Cardiac muscle cell (in vitro differentiated cells and primary cell): ENCODE measurements at regions not wholly inside any gene's neighbourhood (a gene's known extent, or its start where the extent isn't known, plus 50 kb on each side); places are given as distances from the start of the nearest gene placed in this dataset.

Experiments used
- DNase-seq, 2 donors: peaks; one replicate each; pipeline versions ENCODE4 v3.0.0 to v3.0.0-alpha.2; 2010 to 2017; ENCODE audit warnings: low read depth in 1 of 2, low spot score in 1 of 2
- H3K27ac ChIP-seq: fragments of 200-600 bp; sonication (generic); 2 replicates; pipeline ENCODE4 v1.5.1; 2016
- H3K27me3 ChIP-seq: fragments of 200-600 bp; sonication (generic); 2 replicates; pipeline ENCODE4 v1.6.0; 2016; ENCODE audit warnings: control low read depth
- H3K36me3 ChIP-seq: fragments of 200-600 bp; sonication (generic); 2 replicates; pipeline ENCODE4 v1.5.1; 2016; ENCODE audit warnings: control low read depth
- H3K4me1 ChIP-seq: fragments of 200-600 bp; sonication (generic); 2 replicates; pipeline ENCODE4 v1.8.1; 2017; ENCODE audit warnings: low read depth, mild to moderate bottlenecking, mixed run types
- H3K4me3 ChIP-seq: fragments of 200-600 bp; sonication (generic); 2 replicates; pipeline ENCODE4 v1.5.1; 2016; ENCODE audit warnings: mild to moderate bottlenecking
- H3K9me3 ChIP-seq: fragments of 200-600 bp; sonication (generic); 2 replicates; pipeline ENCODE4 v1.5.1; 2017; ENCODE audit warnings: low read depth, mild to moderate bottlenecking, control low read depth
- TF ChIP-seq, protein P1 (sequence below): IDR thresholded peaks from 2 replicates; pipeline ENCODE4 v1.5.1; 2012; ENCODE audit warnings: low read depth, mild to moderate bottlenecking, low read length

DNA sequence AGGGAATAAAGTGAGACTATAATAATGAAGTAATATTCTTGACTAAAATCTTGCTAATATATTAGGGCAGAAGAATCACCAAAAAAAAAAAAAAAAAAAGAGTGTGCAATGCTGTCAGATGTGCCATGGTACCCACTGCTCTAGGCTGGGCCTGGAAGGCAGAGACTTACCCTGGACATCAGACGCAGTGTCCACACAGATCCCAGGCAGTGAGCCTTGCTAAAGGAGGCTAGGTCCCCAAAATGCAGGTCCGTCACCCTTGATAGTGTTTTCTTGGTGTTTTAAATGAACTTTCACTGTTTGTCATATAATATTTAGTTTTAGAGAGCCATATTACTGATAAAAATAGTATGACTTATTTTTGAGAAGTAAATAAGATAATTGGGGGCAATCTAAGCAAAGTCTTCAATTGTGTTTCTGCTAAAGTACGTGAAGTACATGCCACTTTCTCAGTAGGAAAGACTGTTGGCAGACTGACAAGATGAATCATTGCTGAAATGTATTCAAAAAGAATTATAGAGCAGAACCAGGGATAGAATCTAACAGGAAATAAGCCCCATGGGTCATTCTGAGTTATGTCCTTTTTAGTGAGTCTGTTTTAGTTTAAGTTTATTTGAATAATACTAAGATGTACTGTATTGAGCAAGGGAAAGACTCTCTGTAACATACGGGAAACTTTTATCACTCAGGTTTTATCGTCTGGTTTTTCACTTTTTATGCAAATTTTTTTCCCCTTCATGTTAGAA is 74.6 kb upstream of the PDC start:
- Histone ChIP-seq H3K36me3 (no peaks in the 10 kb centered on the region), H3K9me3 (no peaks in the 10 kb centered on the region), H3K27me3 (no peaks in the 10 kb centered on the region), H3K27ac (no peak overlapping the region), H3K4me1 (no peaks in the 10 kb centered on the region), H3K4me3 (no peak overlapping the region)
- peak in 1 of 2 donors; percentile 95 for DNase-seq
- TF ChIP-seq, protein P1, sequence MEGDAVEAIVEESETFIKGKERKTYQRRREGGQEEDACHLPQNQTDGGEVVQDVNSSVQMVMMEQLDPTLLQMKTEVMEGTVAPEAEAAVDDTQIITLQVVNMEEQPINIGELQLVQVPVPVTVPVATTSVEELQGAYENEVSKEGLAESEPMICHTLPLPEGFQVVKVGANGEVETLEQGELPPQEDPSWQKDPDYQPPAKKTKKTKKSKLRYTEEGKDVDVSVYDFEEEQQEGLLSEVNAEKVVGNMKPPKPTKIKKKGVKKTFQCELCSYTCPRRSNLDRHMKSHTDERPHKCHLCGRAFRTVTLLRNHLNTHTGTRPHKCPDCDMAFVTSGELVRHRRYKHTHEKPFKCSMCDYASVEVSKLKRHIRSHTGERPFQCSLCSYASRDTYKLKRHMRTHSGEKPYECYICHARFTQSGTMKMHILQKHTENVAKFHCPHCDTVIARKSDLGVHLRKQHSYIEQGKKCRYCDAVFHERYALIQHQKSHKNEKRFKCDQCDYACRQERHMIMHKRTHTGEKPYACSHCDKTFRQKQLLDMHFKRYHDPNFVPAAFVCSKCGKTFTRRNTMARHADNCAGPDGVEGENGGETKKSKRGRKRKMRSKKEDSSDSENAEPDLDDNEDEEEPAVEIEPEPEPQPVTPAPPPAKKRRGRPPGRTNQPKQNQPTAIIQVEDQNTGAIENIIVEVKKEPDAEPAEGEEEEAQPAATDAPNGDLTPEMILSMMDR: no peak

DNA sequence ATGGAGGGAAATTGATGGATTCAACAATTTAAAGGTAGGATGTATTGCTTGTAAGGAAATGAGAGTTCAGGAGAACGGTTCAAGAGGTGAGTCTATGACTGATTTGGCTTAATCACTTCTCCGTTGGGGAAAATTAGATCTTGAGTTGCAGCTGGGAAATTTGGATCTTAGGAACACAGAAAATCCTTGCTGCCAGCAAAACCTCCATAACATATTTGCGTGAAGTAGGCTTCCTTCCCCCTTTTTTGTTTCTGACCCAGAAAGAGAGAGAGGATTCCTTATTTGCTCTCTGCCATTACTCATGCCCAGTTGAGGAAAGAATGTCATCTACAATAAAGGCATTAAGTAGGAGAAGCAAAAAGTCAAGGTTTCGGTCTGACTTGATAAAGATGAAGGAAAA is 73.5 kb upstream of the PDC start:
- Histone ChIP-seq H3K4me3 (no peak overlapping the region), H3K4me1 (no peaks in the 10 kb centered on the region), H3K27ac (no peak overlapping the region), H3K27me3 (no peaks in the 10 kb centered on the region), H3K36me3 (no peaks in the 10 kb centered on the region), H3K9me3 (no peaks in the 10 kb centered on the region)
- TF ChIP-seq, protein P1: no peak
- DNase-seq: no peak

DNA sequence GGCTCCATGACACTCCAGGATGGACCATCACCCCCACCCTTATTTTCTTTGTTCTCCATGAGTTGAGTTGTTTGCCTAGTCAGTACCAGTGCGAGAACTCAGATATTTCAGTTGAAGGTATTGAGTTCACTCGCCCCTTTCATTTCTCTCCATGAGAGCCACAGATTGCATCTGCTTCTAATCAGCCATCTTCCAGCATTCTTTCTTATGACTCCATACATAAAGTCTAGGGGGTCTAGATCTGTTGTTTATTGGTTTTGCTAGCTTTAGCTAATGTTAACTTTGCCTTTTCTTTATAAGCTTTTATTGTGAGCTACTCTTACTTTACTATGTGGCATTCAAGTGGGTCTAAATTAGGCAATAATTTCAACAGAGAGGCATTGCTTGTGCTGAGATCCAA is 71.6 kb upstream of the PDC start:
- no peak for DNase-seq
- Histone ChIP-seq H3K4me1 (no peaks in the 10 kb centered on the region), H3K27me3 (no peaks in the 10 kb centered on the region), H3K27ac (no peak overlapping the region), H3K4me3 (no peak overlapping the region), H3K9me3 (no peaks in the 10 kb centered on the region), H3K36me3 (no peaks in the 10 kb centered on the region)
- TF ChIP-seq, protein P1: no peak

DNA sequence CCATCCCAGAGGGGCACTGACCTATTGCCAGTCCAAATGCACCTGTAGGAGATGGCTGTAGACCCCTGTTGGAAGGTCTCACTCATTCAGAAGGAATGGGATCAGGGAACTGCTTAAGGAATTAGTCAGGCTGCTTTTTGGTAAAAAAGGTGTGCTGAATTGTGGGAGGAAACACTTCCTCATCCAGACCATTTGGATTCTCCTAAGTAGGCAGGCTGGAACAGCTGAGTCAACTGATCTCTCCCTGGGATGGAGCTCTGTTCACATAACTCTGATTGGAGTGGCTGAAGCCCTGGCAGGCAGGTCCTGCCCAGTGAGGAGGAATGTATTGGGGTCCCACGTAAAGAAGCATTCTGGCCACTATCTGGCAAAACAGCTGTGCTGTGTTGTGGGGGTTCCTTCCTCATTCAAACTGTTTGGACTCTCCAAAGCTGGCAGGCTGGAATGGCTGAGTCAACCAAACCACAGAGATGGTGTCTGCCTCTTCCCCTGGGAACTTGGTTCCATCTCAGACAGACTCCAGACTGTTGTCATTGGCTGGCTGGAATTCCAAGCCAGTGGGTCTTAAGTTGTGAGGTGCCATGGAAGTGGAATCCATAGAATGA is 70.7 kb upstream of the PDC start:
- Histone ChIP-seq H3K36me3 (no peaks in the 10 kb centered on the region), H3K9me3 (no peaks in the 10 kb centered on the region), H3K4me1 (no peaks in the 10 kb centered on the region), H3K27me3 (no peaks in the 10 kb centered on the region), H3K27ac (no peak overlapping the region), H3K4me3 (no peak overlapping the region)
- DNase-seq: peak in 1 of 2 donors; percentile 37
- TF ChIP-seq, protein P1: no peak

DNA sequence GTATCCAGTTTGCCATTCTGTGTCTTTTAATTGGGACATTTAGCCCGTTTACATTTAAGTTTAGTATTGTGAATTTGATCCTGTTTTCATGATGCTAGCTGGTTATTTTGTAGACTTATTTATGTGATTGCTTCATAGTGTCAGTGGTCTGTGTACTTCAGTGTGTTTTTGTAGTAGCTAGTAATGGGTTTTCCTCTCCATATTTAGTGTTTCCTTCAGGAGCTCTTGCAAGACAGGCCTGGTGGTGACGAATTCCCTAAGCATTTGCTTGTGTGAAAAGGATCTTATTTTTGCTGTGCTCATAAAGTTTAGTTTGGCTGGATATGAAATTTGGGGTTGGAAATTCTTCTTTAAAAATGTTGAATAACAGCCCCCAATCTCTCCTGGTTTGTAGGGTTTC is 69.2 kb upstream of the PDC start:
- H3K9me3 ChIP-seq: no peaks in the 10 kb centered on the region
- H3K27ac ChIP-seq: no peak overlapping the region
- no peak overlapping the region for H3K4me3 ChIP-seq
- H3K27me3 ChIP-seq: no peaks in the 10 kb centered on the region
- H3K4me1 ChIP-seq: no peaks in the 10 kb centered on the region
- no peaks in the 10 kb centered on the region for H3K36me3 ChIP-seq
- DNase-seq: peak in 1 of 2 donors; percentile 21
- TF ChIP-seq, protein P1: no peak
